Right forelimb (tissue), 1 donor: ENCODE measurements at regions not wholly inside any gene's neighbourhood (a gene's known extent, or its start where the extent isn't known, plus 50 kb on each side); places are given as distances from the start of the nearest gene placed in this dataset.

Experiments
- DNase-seq: peaks from one replicate; pipeline ENCODE4 v3.0.0-alpha.2; 2018

GRCh38 chr1:38536089-38536488 is 323.5 kb downstream of the RRAGC start:
- DNase-seq, result no peak

GRCh38 chr1:38534473-38534823 is 325.1 kb downstream of the RRAGC start:
- no peak for DNase-seq

- no peak for DNase-seq
Measured at GRCh38 chr1:38533772-38534472, 325.6 kb downstream of the RRAGC start.

- DNase-seq, result no peak
Measured at GRCh38 chr1:38530957-38531356, 328.6 kb downstream of the RRAGC start.

GRCh38 chr1:38529946-38530345 is 329.6 kb downstream of the RRAGC start:
- DNase-seq, result no peak

- no peak for DNase-seq
Measured at GRCh38 chr1:38529391-38529790, 330.2 kb downstream of the RRAGC start.

GRCh38 chr1:38528623-38529022 is 330.9 kb downstream of the RRAGC start:
- no peak for DNase-seq

- no peak for DNase-seq
Measured at GRCh38 chr1:38527373-38527966, 332.1 kb downstream of the RRAGC start.

GRCh38 chr1:38526046-38526445 is 333.5 kb downstream of the RRAGC start:
- no peak for DNase-seq

GRCh38 chr1:38525343-38526043 is 334.1 kb downstream of the RRAGC start:
- DNase-seq, result no peak

- DNase-seq, result no peak
Measured at GRCh38 chr1:38524025-38524641, 335.4 kb downstream of the RRAGC start.

- no peak for DNase-seq
Measured at GRCh38 chr1:38523568-38523939, 336.0 kb downstream of the RRAGC start.

- DNase-seq, result no peak
Measured at GRCh38 chr1:38522915-38523567, 336.5 kb downstream of the RRAGC start.

GRCh38 chr1:38516560-38516959 is 343.0 kb downstream of the RRAGC start:
- no peak for DNase-seq

- no peak for DNase-seq
Measured at GRCh38 chr1:38512789-38513188, 346.8 kb downstream of the RRAGC start.

GRCh38 chr1:38512024-38512767 is 347.4 kb downstream of the RRAGC start:
- no peak for DNase-seq

GRCh38 chr1:38508232-38508631 is 351.3 kb downstream of the RRAGC start:
- DNase-seq, result no peak

GRCh38 chr1:38507563-38507962 is 352.0 kb downstream of the RRAGC start:
- DNase-seq, result no peak

GRCh38 chr1:38505944-38506343 is 353.6 kb downstream of the RRAGC start:
- no peak for DNase-seq

- DNase-seq, result no peak
Measured at GRCh38 chr1:38502758-38503157, 356.8 kb downstream of the RRAGC start.

GRCh38 chr1:38500891-38501290 is 358.7 kb downstream of the RRAGC start:
- no peak for DNase-seq

- DNase-seq, result no peak
Measured at GRCh38 chr1:38500352-38500751, 359.2 kb downstream of the RRAGC start.

GRCh38 chr1:38498686-38499085 is 360.9 kb downstream of the RRAGC start:
- no peak for DNase-seq
